ENCODE measurements at regions not wholly inside any gene's neighbourhood (a gene's known extent, or its start where the extent isn't known, plus 50 kb on each side); places are given as distances from the start of the nearest gene placed in this dataset.
A peak's percentile ranks its signal among the peaks of the same experiment; 100 is the strongest.

DNA sequence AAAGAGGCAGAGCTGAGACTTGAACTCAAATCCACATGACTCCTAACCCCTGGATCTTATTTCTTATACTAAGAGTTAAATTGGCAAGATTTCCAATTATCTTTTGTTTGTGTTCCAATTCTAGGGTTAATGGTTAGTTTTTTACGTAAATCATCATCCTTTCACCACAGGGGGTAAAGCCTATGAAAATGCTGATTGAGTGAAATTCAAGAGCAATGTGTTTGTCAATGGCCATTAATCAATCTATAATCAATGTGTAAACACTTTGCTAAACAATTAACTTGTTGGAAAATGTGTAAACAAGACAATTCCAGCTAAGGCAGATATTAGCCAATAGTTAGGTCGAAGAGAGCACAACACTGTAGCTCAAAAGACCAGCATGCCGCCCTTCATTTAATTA, 376.5 kb upstream of the ACVR2A start:
- no peaks in the 10 kb centered on the region for H3K36me3 ChIP-seq (ENCODE audit: insufficient read depth)
- H3F3A ChIP-seq (replicated peaks; ENCODE audit: low read depth), result no peaks in the 10 kb centered on the region
- Mint-ChIP-seq H3K4me3 (no peak overlapping the region), H3K36me3 (ENCODE audit: low read depth) (0 out of 3 replicates have a peak, but pooled peaks cover 4% of the 10 kb centered on the region), H3K4me1 (peaks cover 37% of the 10 kb centered on the region), H3K27me3 (ENCODE audit: insufficient read depth, low read depth, poor library complexity) (no peaks in the 10 kb centered on the region), H3K9me3 (no peaks in the 10 kb centered on the region), H3K27ac (no peak overlapping the region; the same call in 1 of the 2 replicates)
- H2AFZ ChIP-seq, result no peak overlapping the region
- H3K4me3 ChIP-seq, result no peak overlapping the region
- no peaks in the 10 kb centered on the region for H4K20me1 ChIP-seq (replicated peaks; ENCODE audit: insufficient read depth)
- H3K4me2 ChIP-seq, result peak overlapping the region; percentile 30
- no peak for TF ChIP-seq STAT1 (IDR thresholded peaks at IDR 0.05; ENCODE audit: unreplicated experiment)
- TF ChIP-seq NANOG (IDR thresholded peaks at IDR 0.05; ENCODE audit: borderline replicate concordance), result peak; percentile 72; the same call in 1 of the 2 replicates
- peak; percentile 2 for DNase-seq (ENCODE audit: low spot score)
- H3K27ac ChIP-seq (ENCODE audit: low read depth), result no peak overlapping the region
- peaks cover 4% of the 10 kb centered on the region; the same call in 1 of the 2 replicates for H3K9me2 ChIP-seq (ENCODE audit: insufficient read depth)
- no peaks in the 10 kb centered on the region for H3K27me3 ChIP-seq (ENCODE audit: insufficient read depth)
- ATAC-seq, result no peak
- no peaks in the 10 kb centered on the region for H3K79me2 ChIP-seq (replicated peaks; ENCODE audit: insufficient read depth)
- H3K4me1 ChIP-seq (ENCODE audit: insufficient read depth), result peaks cover 29% of the 10 kb centered on the region

DNA sequence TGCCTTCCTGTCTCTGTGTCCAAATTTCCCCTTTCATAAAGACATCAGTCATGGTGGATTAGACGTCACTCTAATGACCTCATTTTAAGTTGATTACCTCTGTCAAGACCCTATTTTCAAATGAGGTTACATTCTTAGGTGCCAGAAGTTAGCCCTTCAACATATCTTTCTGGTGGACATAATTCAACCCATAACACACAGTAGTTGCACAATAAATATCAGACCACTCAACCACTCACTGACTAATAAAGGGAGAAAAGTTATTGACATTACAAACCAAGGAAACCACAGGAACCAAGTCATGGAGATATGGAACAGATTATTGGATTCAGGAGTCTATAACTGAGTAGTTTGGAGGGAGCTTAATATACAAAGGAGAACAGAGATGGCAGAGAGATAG, 377.4 kb upstream of the ACVR2A start:
- Mint-ChIP-seq H3K36me3 (ENCODE audit: low read depth) (0 out of 3 replicates have a peak, but pooled peaks cover 4% of the 10 kb centered on the region), H3K9me3 (no peaks in the 10 kb centered on the region), H3K27me3 (ENCODE audit: insufficient read depth, low read depth, poor library complexity) (no peaks in the 10 kb centered on the region), H3K4me1 (peaks cover 37% of the 10 kb centered on the region), H3K27ac (no peak overlapping the region), H3K4me3 (no peak overlapping the region)
- Histone ChIP-seq H3K27me3 (ENCODE audit: insufficient read depth) (no peaks in the 10 kb centered on the region), H3K4me1 (ENCODE audit: insufficient read depth) (peaks cover 29% of the 10 kb centered on the region), H3K27ac (ENCODE audit: low read depth) (no peak overlapping the region), H4K20me1 (replicated peaks; ENCODE audit: insufficient read depth) (no peaks in the 10 kb centered on the region), H3K36me3 (ENCODE audit: insufficient read depth) (no peaks in the 10 kb centered on the region), H3K79me2 (replicated peaks; ENCODE audit: insufficient read depth) (no peaks in the 10 kb centered on the region), H3K4me2 (peak overlapping the region; percentile 30), H3F3A (replicated peaks; ENCODE audit: low read depth) (no peaks in the 10 kb centered on the region), H3K9me2 (ENCODE audit: insufficient read depth) (peaks cover 4% of the 10 kb centered on the region; the same call in 1 of the 2 replicates), H3K4me3 (no peak overlapping the region), H2AFZ (no peak overlapping the region; the same call in 1 of the 2 replicates)
- DNase-seq (ENCODE audit: low spot score) (no peak), ATAC-seq (no peak)
- TF ChIP-seq NANOG (IDR thresholded peaks at IDR 0.05; ENCODE audit: borderline replicate concordance) (no peak), STAT1 (IDR thresholded peaks at IDR 0.05; ENCODE audit: unreplicated experiment) (no peak), EZH2phosphoT487 (IDR thresholded peaks at IDR 0.05; ENCODE audit: unreplicated experiment) (no peak), JUNB (IDR thresholded peaks at IDR 0.05; ENCODE audit: unreplicated experiment) (no peak), EZH2 (IDR thresholded peaks at IDR 0.05; ENCODE audit: low read depth, unreplicated experiment) (no peak), ZNF331 (CRISPR knock-in tag; IDR thresholded peaks at IDR 0.05; ENCODE audit: low read depth) (no peak), CREB1 (CRISPR knock-in tag; IDR thresholded peaks at IDR 0.05; ENCODE audit: low read depth) (no peak), ZNF114 (CRISPR knock-in tag; IDR thresholded peaks at IDR 0.05) (no peak)
- TF ChIP-seq, protein P1, sequence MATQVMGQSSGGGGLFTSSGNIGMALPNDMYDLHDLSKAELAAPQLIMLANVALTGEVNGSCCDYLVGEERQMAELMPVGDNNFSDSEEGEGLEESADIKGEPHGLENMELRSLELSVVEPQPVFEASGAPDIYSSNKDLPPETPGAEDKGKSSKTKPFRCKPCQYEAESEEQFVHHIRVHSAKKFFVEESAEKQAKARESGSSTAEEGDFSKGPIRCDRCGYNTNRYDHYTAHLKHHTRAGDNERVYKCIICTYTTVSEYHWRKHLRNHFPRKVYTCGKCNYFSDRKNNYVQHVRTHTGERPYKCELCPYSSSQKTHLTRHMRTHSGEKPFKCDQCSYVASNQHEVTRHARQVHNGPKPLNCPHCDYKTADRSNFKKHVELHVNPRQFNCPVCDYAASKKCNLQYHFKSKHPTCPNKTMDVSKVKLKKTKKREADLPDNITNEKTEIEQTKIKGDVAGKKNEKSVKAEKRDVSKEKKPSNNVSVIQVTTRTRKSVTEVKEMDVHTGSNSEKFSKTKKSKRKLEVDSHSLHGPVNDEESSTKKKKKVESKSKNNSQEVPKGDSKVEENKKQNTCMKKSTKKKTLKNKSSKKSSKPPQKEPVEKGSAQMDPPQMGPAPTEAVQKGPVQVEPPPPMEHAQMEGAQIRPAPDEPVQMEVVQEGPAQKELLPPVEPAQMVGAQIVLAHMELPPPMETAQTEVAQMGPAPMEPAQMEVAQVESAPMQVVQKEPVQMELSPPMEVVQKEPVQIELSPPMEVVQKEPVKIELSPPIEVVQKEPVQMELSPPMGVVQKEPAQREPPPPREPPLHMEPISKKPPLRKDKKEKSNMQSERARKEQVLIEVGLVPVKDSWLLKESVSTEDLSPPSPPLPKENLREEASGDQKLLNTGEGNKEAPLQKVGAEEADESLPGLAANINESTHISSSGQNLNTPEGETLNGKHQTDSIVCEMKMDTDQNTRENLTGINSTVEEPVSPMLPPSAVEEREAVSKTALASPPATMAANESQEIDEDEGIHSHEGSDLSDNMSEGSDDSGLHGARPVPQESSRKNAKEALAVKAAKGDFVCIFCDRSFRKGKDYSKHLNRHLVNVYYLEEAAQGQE (IDR thresholded peaks at IDR 0.05; ENCODE audit: unreplicated experiment), result no peak
- TF ChIP-seq, protein P2, sequence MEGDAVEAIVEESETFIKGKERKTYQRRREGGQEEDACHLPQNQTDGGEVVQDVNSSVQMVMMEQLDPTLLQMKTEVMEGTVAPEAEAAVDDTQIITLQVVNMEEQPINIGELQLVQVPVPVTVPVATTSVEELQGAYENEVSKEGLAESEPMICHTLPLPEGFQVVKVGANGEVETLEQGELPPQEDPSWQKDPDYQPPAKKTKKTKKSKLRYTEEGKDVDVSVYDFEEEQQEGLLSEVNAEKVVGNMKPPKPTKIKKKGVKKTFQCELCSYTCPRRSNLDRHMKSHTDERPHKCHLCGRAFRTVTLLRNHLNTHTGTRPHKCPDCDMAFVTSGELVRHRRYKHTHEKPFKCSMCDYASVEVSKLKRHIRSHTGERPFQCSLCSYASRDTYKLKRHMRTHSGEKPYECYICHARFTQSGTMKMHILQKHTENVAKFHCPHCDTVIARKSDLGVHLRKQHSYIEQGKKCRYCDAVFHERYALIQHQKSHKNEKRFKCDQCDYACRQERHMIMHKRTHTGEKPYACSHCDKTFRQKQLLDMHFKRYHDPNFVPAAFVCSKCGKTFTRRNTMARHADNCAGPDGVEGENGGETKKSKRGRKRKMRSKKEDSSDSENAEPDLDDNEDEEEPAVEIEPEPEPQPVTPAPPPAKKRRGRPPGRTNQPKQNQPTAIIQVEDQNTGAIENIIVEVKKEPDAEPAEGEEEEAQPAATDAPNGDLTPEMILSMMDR (conservative IDR thresholded peaks at IDR 0.05; ENCODE audit: low read depth in 2 of 2), result no peak
- TF ChIP-seq, protein P3, sequence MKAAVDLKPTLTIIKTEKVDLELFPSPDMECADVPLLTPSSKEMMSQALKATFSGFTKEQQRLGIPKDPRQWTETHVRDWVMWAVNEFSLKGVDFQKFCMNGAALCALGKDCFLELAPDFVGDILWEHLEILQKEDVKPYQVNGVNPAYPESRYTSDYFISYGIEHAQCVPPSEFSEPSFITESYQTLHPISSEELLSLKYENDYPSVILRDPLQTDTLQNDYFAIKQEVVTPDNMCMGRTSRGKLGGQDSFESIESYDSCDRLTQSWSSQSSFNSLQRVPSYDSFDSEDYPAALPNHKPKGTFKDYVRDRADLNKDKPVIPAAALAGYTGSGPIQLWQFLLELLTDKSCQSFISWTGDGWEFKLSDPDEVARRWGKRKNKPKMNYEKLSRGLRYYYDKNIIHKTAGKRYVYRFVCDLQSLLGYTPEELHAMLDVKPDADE (IDR thresholded peaks at IDR 0.05), result no peak

Data from GM23338 (cell line).